IPS-18a (cell line): ENCODE measurements at regions not wholly inside any gene's neighbourhood (a gene's known extent, or its start where the extent isn't known, plus 50 kb on each side); places are given as distances from the start of the nearest gene placed in this dataset.

Experiments used
- H3K27ac ChIP-seq: one replicate; pipeline ENCODE4 v1.5.1; 2013; ENCODE audit warnings: low read length
- H3K27me3 ChIP-seq: one replicate; pipeline ENCODE4 v1.6.1; 2013; ENCODE audit warnings: mild to moderate bottlenecking, low read length; ENCODE audit not compliant: control insufficient read depth, insufficient read depth
- H3K36me3 ChIP-seq: one replicate; pipeline ENCODE4 v1.6.1; 2013; ENCODE audit warnings: low read depth, low read length; ENCODE audit not compliant: control insufficient read depth
- H3K4me1 ChIP-seq: one replicate; pipeline ENCODE4 v1.6.1; 2013; ENCODE audit warnings: low read depth, low read length; ENCODE audit not compliant: control insufficient read depth
- H3K4me3 ChIP-seq: one replicate; pipeline ENCODE4 v1.5.1; 2013; ENCODE audit warnings: low read length
- H3K9ac ChIP-seq: one replicate; pipeline ENCODE4 v1.6.1; 2013; ENCODE audit warnings: mild to moderate bottlenecking, low read length, moderate library complexity
- H3K9me3 ChIP-seq: one replicate; pipeline ENCODE4 v1.6.1; 2013; ENCODE audit warnings: low read depth, low read length; ENCODE audit not compliant: control insufficient read depth

DNA sequence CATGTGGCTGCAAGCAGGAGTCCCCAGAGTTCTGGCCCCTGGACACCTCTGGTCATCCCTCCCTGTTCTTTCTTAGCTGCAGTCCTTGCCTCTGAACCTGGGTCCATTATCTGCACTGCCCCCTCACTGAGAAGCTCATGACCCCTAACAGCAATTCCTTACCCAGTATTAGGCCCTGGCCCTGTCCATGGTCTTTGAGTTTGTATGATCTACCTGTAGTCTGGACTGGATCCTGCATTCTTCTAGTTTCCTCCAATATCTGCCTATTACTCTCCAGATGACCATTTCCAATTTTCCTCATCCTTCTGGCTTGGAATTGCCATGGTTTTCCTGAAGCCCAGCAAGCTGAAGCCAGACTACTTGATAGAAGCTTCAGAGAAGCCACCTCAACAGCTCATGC lies 302.4 kb upstream of the HS6ST1 start:
- Histone ChIP-seq H3K9ac (no peak overlapping the region), H3K4me3 (no peak overlapping the region), H3K27ac (no peak overlapping the region), H3K9me3 (peaks cover 4% of the 10 kb centered on the region), H3K27me3 (no peaks in the 10 kb centered on the region), H3K36me3 (no peaks in the 10 kb centered on the region), H3K4me1 (no peaks in the 10 kb centered on the region)

DNA sequence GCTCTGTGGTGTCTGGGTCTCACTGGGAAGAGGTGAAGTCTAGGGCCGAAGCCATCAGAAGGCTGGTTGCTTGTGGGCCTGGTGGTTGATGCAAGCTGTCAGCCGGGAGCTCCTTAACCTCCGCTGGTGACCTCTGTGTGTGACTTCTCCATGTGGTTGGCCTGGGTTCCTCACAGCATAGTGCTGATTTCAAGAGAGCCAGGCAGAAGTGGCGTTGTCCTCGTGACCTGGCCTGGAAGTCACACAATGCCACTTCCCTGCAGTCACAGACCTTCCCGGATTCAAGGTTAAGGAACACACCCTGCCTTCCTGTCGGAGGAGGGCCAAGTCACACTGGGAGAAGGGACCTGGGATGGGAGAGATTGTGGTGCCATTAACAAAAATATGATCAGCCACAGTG lies 303.7 kb upstream of the HS6ST1 start:
- no peaks in the 10 kb centered on the region for H3K36me3 ChIP-seq
- peaks cover 4% of the 10 kb centered on the region for H3K9me3 ChIP-seq
- no peak overlapping the region for H3K4me3 ChIP-seq
- no peak overlapping the region for H3K27ac ChIP-seq
- H3K4me1 ChIP-seq, result no peaks in the 10 kb centered on the region
- H3K9ac ChIP-seq, result no peak overlapping the region
- no peaks in the 10 kb centered on the region for H3K27me3 ChIP-seq

DNA sequence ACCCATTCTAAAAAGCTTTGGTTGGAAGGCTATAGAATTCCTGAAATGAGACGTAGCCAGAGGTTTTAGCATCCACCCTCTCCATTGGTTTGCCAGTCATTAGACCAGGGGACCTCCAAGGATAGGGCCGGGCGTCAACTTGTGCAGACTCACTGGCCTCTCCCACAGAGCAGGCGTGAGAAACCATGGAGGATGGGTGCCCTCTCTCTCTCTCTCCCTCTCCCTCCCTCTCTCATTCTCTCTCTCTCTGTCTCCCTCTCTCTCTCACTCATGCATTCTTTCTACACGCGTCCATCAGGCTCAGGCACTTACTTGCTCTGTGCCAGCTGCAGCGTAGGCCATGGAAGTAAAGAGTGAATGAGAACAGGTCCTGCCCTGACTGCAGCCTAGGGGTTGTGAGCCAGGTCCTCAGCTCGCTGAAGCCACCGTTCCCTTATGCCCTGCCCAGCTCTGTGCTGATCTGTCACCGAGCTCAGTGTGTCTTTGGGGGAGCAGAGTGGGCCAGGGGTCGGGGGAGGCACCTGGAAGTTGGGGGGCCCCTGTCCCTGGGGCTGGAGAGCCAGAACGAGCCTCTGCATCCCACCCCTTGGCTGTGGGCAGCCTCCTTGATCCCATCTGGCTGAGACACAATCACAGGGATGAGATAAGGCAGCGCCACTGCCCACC lies 304.4 kb upstream of the HS6ST1 start:
- Histone ChIP-seq H3K9me3 (peaks cover 4% of the 10 kb centered on the region), H3K9ac (no peak overlapping the region), H3K4me3 (no peak overlapping the region), H3K27me3 (no peaks in the 10 kb centered on the region), H3K27ac (no peak overlapping the region), H3K36me3 (no peaks in the 10 kb centered on the region), H3K4me1 (no peaks in the 10 kb centered on the region)

DNA sequence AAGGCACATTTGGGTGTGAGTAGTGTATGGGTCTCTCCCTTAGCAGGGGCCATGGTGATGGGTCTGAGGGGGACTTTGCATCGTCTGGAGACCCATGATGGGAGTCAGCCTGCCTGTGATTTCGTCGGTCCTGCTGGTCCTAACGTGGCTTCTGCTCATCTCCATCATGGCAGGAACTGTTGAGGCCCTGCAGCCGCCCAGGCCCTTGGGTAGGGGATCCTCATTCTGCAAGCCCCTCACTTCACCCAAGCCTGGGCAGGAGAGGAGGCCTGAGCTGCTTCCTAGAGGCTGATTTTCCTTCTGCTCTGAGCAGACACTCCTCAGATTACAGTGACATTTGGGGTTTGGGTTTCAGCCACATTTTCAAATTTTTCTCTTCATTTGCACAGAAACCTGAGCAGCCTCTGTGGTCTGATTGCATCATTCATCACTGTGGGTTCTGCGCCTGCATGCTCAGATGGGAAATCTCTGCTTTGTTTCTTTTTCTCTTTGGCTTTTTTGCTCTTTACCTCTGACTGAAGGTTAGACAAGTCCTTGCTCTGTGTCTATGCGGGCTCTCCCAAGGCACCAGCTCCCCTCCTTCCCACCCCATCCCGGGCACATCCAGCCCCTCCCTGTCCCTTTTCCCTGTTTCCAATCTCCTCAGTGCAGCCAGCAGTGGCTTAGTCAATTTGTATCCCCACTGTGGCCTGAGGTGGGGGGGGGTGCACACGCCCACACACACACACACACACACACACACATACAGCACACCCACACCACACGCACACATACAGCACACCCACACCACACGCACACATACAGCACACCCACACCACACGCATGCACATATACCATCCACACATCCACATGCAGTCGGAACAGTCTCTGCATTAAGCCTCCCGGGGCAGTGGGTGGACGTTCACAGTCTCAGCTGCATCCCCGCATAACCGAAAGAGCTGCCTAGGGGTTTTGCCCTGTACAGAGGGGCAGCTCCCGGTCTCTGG lies 305.4 kb upstream of the HS6ST1 start:
- Histone ChIP-seq H3K9ac (no peak overlapping the region), H3K4me1 (no peaks in the 10 kb centered on the region), H3K27me3 (no peaks in the 10 kb centered on the region), H3K4me3 (no peak overlapping the region), H3K27ac (no peak overlapping the region), H3K9me3 (no peaks in the 10 kb centered on the region), H3K36me3 (no peaks in the 10 kb centered on the region)

DNA sequence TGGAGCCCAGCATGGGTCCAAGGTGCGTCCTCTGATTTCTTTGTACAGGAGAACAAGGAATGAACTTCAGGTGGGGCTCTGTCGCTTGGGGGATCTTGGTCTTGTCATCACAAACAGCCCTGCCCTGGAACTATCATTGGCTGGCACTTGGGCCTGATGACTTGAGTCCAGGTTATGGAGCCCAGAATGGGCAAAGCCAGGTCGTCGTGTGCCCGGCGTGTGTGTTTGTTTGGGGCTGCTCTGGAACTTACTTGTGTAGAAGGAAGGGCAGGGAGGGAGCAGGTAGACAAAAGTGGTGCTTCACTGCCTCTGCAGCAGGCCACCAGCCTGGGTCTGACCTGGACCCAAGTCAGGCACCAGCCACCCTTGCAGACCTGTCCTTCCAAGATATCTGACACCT lies 306.3 kb upstream of the HS6ST1 start:
- no peak overlapping the region for H3K4me3 ChIP-seq
- H3K27me3 ChIP-seq, result no peaks in the 10 kb centered on the region
- no peaks in the 10 kb centered on the region for H3K9me3 ChIP-seq
- no peak overlapping the region for H3K27ac ChIP-seq
- H3K4me1 ChIP-seq, result no peaks in the 10 kb centered on the region
- no peak overlapping the region for H3K9ac ChIP-seq
- H3K36me3 ChIP-seq, result no peaks in the 10 kb centered on the region

DNA sequence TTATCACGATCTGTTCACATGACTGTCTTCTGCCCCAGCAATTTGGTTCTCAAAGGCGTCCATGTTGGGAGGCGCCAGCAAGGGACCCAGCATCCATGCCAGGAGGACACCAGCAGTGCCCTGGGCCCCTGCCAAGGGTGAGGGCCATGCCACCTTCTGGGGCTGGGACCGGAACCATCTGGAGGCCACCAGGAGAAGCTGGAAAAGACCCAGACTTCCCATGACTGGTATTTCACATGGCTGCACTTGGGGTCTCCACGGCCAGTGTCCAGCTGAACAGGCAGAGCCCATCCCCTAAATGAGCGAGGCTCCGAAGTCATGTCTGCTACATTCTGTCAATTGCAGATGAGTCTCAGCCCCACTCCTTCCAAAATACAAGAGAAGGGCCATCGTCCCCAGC lies 306.8 kb upstream of the HS6ST1 start:
- Histone ChIP-seq H3K27me3 (no peaks in the 10 kb centered on the region), H3K36me3 (no peaks in the 10 kb centered on the region), H3K4me3 (no peak overlapping the region), H3K27ac (no peak overlapping the region), H3K4me1 (no peaks in the 10 kb centered on the region), H3K9ac (no peak overlapping the region), H3K9me3 (no peaks in the 10 kb centered on the region)

DNA sequence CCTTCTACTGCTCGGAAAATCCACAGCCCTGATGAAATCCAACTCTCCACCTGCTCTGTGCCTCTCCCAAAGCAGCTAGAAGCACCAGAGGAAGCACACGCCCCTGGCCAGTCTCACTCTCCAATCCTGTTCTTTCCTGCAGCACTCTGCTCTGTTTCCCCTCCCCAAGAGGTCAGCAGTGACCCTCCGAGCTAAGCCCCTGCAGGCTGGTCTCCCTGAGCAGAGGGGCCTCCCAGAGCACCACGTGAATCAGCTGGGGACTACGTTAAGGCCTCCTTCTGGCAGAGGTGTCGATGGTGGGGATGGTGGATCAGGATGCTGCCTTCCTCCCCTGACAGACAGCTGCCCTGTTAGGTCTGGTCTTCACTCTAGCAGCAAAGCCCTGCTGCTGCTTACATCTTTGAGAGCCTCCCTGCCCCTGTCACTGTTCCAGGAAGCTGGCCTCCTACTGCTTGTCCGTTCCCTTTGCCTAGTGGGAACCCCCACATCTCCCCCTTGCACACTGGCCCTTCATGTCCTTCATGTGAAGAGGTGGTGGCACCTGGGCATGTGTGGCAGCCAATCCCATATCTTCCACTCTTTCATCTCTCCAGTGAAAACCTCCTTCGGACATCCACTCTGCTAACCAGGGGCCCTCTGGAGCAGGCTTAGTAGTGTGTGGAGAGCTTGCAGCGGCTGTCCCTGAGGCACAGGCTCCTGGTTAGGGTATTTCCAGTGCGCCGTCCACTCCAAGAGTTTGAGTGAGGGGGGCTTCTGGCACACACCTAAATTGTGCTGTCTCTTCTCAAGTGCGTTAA lies 307.5 kb upstream of the HS6ST1 start:
- no peaks in the 10 kb centered on the region for H3K27me3 ChIP-seq
- no peaks in the 10 kb centered on the region for H3K4me1 ChIP-seq
- H3K9me3 ChIP-seq, result no peaks in the 10 kb centered on the region
- no peaks in the 10 kb centered on the region for H3K36me3 ChIP-seq
- no peak overlapping the region for H3K4me3 ChIP-seq
- H3K27ac ChIP-seq, result no peak overlapping the region
- no peak overlapping the region for H3K9ac ChIP-seq

DNA sequence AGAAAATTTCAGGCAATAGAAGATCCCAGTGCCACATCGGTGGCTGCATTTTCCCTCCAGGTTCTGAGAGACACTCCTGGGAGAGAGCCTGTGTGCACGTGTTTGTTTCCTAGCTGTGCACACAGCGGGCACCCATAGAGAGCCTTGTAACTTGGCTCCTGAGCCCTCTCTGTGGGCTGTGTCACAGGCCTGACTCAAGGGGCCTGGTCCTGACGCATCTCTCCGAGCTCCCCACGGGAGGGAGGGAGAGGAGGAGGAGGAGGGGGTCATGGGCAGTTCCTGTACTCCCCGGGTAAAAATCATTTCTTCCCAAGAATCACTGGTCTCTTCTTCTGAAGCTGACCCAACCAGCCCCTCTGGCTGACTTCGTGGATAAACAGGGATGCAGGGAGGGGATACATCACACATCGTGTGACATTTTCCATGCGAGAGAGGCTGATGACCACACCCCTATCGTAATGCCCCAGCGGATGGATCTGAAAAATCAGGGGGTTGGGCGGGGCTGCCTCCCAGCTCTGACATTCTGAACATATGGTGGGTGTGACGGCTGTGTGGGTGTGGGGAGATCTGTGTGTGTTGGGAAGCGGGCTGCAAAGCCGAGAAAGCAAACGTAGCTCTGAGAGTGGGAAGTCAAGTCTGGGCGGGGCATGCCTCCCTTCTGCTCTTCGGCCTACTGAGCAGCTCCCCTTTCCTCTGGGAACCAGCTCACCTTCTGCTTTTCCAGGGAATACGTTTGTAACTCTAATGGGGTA lies 308.3 kb upstream of the HS6ST1 start:
- H3K9ac ChIP-seq, result no peak overlapping the region
- H3K4me1 ChIP-seq, result no peaks in the 10 kb centered on the region
- no peaks in the 10 kb centered on the region for H3K27me3 ChIP-seq
- H3K27ac ChIP-seq, result no peak overlapping the region
- no peaks in the 10 kb centered on the region for H3K36me3 ChIP-seq
- no peaks in the 10 kb centered on the region for H3K9me3 ChIP-seq
- H3K4me3 ChIP-seq, result no peak overlapping the region

DNA sequence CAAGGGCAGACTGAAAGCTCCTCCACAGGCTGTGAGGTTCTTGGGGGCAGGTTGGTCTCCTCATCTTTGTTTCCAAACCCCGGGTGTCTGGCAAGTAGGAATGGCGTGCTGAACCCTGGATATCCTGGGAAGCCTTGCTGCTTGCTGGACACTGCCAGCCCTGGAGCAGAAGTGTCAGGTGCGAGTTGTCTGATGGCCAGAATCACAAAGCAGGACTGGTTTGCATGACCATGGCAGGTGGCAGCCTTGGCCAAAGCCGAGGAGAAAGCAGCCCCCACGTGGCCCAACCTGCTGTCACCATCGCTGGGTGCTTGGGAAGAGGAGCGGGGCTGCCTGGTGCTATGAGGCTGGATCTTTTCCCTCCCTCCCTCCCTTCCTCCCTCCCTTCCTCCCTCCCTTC lies 309.5 kb upstream of the HS6ST1 start:
- no peaks in the 10 kb centered on the region for H3K27me3 ChIP-seq

DNA sequence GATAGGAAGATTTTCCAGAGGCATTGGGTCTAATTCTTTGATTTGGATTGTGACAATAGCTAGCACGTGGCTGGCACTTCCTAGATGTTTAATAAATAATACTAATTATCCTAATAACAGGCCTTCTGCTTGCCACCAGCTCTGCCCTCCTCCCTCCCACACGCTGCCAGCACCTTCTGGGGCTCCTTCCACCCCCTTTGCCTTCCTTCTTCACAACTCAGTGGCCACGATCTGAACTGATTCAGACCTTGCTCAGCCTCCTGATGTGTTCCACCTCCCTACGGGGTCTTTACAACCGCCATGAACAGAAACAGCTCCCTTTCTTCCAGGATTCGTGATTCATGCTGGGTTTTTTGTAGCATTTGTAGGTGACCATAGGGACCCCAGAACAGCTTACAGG lies 310.3 kb upstream of the HS6ST1 start:
- Histone ChIP-seq H3K36me3 (no peaks in the 10 kb centered on the region), H3K4me3 (no peak overlapping the region), H3K27me3 (no peaks in the 10 kb centered on the region), H3K9me3 (no peaks in the 10 kb centered on the region), H3K9ac (no peak overlapping the region), H3K27ac (no peak overlapping the region), H3K4me1 (peaks cover 8% of the 10 kb centered on the region)

More for the DNA sequence above, 309.5 kb upstream of the HS6ST1 start:
- Histone ChIP-seq H3K36me3 (no peaks in the 10 kb centered on the region), H3K9ac (no peak overlapping the region), H3K27ac (no peak overlapping the region), H3K4me3 (no peak overlapping the region), H3K9me3 (no peaks in the 10 kb centered on the region), H3K4me1 (peaks cover 8% of the 10 kb centered on the region)
